ENCODE measurements at regions not wholly inside any gene's neighbourhood (a gene's known extent, or its start where the extent isn't known, plus 50 kb on each side); places are given as distances from the start of the nearest gene placed in this dataset.

- Histone ChIP-seq H3K27me3 (no peaks in the 10 kb centered on the region), H3K4me3 (peak overlapping the region in 3 of 4 donors; percentile 4 to 55 (median 43)), H3K27ac (peak overlapping the region in 2 of 4 donors; percentile 51 to 62), H3K9me3 (no peaks in the 10 kb centered on the region), H3K36me3 (no peaks in the 10 kb centered on the region), H3K4me1 (no peaks in the 10 kb centered on the region)
- peak in 1 of 3 donors; percentile 61 for DNase-seq
- TF ChIP-seq CTCF (IDR thresholded peaks at IDR 0.05): no peak
- TF ChIP-seq POLR2A (IDR thresholded peaks at IDR 0.05): no peak
These were observed 64.7 kb downstream of the BTBD3 start for GRCh38 chr20:11982289-11982954.

- Histone ChIP-seq H3K27me3 (no peaks in the 10 kb centered on the region), H3K36me3 (no peaks in the 10 kb centered on the region), H3K9me3 (no peaks in the 10 kb centered on the region), H3K4me3 (peak overlapping the region in 3 of 4 donors; percentile 4 to 55 (median 43)), H3K4me1 (no peaks in the 10 kb centered on the region), H3K27ac (peak overlapping the region in 2 of 4 donors; percentile 51 to 62)
- no peak for DNase-seq
- TF ChIP-seq POLR2A (IDR thresholded peaks at IDR 0.05) (no peak), CTCF (IDR thresholded peaks at IDR 0.05) (no peak)
These were observed 65.3 kb downstream of the BTBD3 start for GRCh38 chr20:11982955-11983470.

GRCh38 chr20:11986954-11987353 lies 69.3 kb downstream of the BTBD3 start:
- H3K27me3 ChIP-seq: no peaks in the 10 kb centered on the region
- no peak for DNase-seq
- TF ChIP-seq POLR2A (IDR thresholded peaks at IDR 0.05) (no peak), CTCF (IDR thresholded peaks at IDR 0.05) (no peak)
- no peaks in the 10 kb centered on the region for H3K9me3 ChIP-seq
- no peak overlapping the region for H3K4me3 ChIP-seq
- H3K4me1 ChIP-seq: no peaks in the 10 kb centered on the region
- H3K36me3 ChIP-seq: no peaks in the 10 kb centered on the region
- no peak overlapping the region for H3K27ac ChIP-seq

GRCh38 chr20:11987526-11987925 lies 69.8 kb downstream of the BTBD3 start:
- Histone ChIP-seq H3K27me3 (no peaks in the 10 kb centered on the region), H3K9me3 (no peaks in the 10 kb centered on the region), H3K4me3 (no peak overlapping the region), H3K4me1 (no peaks in the 10 kb centered on the region), H3K27ac (no peak overlapping the region), H3K36me3 (no peaks in the 10 kb centered on the region)
- TF ChIP-seq POLR2A (IDR thresholded peaks at IDR 0.05): no peak
- TF ChIP-seq CTCF (IDR thresholded peaks at IDR 0.05): no peak
- no peak for DNase-seq

- Histone ChIP-seq H3K9me3 (no peaks in the 10 kb centered on the region), H3K4me3 (no peak overlapping the region)
- no peak for DNase-seq
These were observed 71.5 kb downstream of the BTBD3 start for GRCh38 chr20:11989018-11989771.

More at GRCh38 chr20:11989018-11989771, 71.5 kb downstream of the BTBD3 start:
- H3K27ac ChIP-seq: no peak overlapping the region
- H3K36me3 ChIP-seq: no peaks in the 10 kb centered on the region
- no peaks in the 10 kb centered on the region for H3K27me3 ChIP-seq
- H3K4me1 ChIP-seq: no peaks in the 10 kb centered on the region
- TF ChIP-seq CTCF (IDR thresholded peaks at IDR 0.05): no peak
- TF ChIP-seq POLR2A (IDR thresholded peaks at IDR 0.05): no peak
